ENCODE measurements at regions not wholly inside any gene's neighbourhood (a gene's known extent, or its start where the extent isn't known, plus 50 kb on each side); places are given as distances from the start of the nearest gene placed in this dataset.
"Not testable (repeated sequence)": the region's sequence is repeated elsewhere in the genome, so short reads cannot be mapped to it uniquely, and the experiment has no call there.

- DNase-seq (ENCODE audit: low read depth in 2 of 2): not testable (repeated sequence)
These were observed 588.7 kb upstream of the CDH7 start for GRCh38 chr18:65162086-65162485.

GRCh38 chr18:65146482-65147021, 604.3 kb upstream of the CDH7 start:
- DNase-seq (ENCODE audit: low read depth in 2 of 2): no peak

DNA sequence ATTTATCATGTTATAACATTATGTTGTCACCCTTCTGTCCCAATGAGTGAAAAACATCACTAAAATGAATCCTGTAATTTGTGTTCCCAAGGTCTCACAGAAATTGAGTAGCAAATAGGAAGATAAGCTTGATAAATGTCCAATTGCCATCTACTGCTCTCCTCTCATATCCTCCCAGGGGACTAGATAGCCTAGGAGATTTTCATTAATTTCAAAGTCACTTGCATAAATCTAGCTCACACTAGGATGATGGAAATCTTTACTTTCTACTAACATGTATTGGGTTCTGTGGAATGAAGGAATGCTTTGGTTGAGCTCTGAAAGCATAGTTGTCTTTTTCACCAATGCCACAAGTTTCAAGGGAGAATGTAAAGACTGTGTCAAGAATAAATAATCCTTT, 605.5 kb upstream of the CDH7 start:
- DNase-seq (ENCODE audit: low read depth in 2 of 2): no peak

DNA sequence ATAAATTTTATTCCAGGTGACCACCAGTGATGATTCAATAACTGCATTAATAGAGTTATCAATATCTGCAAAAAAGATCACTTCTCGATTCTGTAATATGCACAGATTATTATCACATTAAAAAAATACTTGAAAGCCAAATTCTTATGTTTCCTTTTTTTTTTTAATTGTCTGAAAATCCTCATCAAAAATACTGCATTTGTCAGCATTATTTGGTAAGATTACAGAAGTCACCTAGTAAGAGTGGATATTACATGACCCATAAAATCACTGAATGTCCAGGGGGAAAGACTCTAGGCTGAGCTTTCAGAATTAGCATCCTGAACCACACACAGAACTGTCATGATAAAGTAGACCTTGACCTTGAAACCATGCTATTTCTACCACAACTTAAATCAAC, 617.2 kb upstream of the CDH7 start:
- DNase-seq (ENCODE audit: low read depth in 2 of 2): no peak

- DNase-seq (ENCODE audit: low read depth in 2 of 2): no peak
These were observed 626.2 kb upstream of the CDH7 start for GRCh38 chr18:65124633-65125032.

DNA sequence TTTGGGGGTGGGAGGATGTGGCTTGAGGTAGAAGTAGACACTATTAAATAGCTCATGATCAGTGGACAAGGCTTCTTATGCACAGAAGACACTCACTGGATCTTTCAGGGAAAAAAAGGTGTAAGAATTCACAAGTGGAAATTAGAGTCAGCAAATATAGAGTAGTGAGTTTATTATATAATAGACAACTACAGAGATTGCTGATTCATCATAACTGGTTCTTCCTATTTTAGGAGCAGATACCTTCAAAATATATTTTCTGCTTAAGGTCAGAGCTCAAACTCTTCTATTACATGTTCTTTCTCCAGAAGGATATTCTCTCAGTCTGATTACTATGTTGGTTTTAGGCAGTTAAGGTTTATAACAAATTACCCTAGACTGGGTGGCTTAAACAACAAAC, 646.9 kb upstream of the CDH7 start:
- DNase-seq (ENCODE audit: low read depth in 2 of 2): no peak

- DNase-seq (ENCODE audit: low read depth in 2 of 2): no peak
These were observed 657.5 kb upstream of the CDH7 start for GRCh38 chr18:65093346-65093745.

GRCh38 chr18:65091744-65092329, 659.0 kb upstream of the CDH7 start:
- DNase-seq (ENCODE audit: low read depth in 2 of 2): peak; percentile 7 to 10

DNA sequence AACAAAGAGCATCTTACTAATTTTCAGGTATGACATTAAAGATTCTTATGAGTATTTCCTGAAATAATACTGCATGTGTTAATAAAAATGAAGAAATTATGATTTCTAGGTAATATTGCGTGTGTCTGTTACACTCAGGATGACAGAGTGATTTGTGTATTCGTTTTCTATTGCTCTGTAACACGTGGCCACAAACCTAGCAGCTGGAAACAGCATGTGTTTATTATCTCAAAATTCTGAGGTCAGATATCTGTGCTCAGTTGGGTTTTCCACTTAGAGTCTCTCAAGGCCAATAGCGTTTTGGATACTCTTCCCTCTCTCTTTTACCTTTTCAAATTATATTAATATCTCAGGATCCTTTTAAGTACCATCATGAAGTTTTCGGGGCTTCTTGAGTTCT, 667.9 kb upstream of the CDH7 start:
- DNase-seq (ENCODE audit: low read depth in 2 of 2): no peak

GRCh38 chr18:65081786-65082185, 669.0 kb upstream of the CDH7 start:
- DNase-seq (ENCODE audit: low read depth in 2 of 2): no peak

GRCh38 chr18:65073060-65073550, 677.7 kb upstream of the CDH7 start:
- no peak for DNase-seq (ENCODE audit: low read depth in 2 of 2)

- no peak for DNase-seq (ENCODE audit: low read depth in 2 of 2)
These were observed 693.3 kb upstream of the CDH7 start for GRCh38 chr18:65057439-65058083.

DNA sequence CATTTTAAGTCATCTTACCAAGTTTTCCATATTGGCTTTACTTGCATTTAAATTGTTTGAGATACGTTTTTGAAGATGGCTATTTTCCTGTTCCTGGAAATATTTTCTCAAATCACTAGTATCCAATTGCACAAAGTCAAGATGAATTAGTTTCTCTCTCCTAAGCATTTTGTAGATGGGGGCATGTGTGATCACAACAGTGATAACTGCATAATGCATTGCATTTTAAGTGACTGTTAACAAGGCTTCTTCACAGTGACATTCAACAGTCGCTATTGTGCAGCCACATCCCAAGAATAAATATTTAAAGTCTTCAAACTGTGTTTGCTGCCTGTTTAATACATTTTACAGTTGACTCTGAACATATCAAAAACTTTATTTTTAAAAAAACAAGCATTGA, 694.2 kb upstream of the CDH7 start:
- no peak for DNase-seq (ENCODE audit: low read depth in 2 of 2)

DNA sequence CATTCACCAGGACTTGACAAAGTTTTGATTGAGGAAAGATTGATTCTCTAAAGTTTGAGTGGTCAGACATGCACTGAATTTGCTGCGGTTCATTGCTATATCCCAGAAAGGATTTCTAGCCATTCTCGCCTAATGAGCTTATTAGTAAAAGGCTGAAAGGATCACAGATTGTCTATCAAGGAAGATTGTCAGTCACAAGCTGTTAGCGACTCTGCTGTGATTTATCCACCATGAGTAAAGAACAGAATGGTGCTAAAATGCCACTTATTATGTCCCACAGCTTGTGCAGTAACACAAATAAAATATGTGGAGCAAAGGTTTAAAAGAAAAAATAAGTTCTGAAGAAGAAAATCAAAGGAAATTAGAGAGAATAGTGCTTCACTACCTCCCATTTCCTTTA, 701.2 kb upstream of the CDH7 start:
- DNase-seq (ENCODE audit: low read depth in 2 of 2): no peak

DNA sequence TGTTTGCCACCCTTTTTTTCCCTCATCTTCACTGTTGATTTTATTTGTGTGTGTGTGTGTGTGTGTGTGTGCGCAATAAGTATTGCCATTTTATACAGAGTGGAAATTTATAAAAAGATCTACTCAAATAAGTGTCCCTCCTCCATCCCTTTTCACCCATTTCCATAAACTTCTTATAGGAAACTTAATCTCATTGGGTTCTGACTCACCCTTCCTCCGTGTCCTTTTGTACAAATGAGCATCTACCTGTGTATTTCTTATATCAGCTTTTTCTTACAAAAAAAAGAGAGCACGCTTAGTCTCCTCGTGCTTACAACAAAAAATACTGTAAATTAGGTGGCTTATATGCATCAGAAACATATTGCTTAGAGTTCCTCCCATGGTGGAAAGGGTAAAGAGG, 711.2 kb upstream of the CDH7 start:
- no peak for DNase-seq (ENCODE audit: low read depth in 2 of 2)

DNA sequence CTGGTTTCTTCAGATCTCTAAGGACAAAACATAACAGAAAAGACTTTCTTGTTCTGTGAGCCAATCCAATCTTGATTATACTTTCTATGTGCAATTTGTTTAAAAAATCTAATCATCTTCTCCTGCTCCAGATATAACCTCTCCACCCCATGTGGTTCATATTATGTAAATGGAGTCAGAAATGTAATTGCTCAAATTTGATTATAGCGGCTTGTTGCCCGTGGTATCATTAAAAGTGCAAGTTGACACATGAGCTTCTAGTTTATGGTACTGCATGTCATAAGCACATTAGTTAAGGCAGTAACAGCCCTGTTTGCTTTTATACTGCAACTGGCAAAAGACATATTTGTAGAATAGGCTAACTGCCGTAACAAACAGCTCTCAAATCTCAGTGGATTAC, 715.1 kb upstream of the CDH7 start:
- DNase-seq (ENCODE audit: low read depth in 2 of 2): no peak

- no peak for DNase-seq (ENCODE audit: low read depth in 2 of 2)
These were observed 725.1 kb upstream of the CDH7 start for GRCh38 chr18:65025756-65026155.

GRCh38 chr18:65021021-65021420, 729.8 kb upstream of the CDH7 start:
- no peak for DNase-seq (ENCODE audit: low read depth in 2 of 2)

DNA sequence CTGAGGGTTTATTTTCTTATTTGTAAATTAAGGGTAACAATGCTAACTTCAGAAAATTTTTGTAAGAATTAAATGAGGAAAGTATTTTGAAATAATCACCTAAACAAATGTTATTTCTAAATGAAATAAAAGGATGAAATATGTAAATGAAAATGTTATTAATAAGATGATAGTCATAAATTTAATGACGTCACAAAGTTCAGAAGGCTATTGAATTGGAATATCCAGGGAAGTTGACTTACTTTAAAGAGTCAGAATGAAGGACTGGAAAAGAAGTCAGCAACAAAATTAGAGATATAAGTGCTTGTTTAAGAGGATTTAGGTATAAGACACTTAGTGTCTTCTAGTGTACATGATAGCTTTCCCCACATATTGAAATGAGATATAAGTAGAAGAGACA, 732.6 kb upstream of the CDH7 start:
- DNase-seq (ENCODE audit: low read depth in 2 of 2): no peak

- DNase-seq (ENCODE audit: low read depth in 2 of 2): no peak
These were observed 733.4 kb upstream of the CDH7 start for GRCh38 chr18:65017372-65017760.

- DNase-seq (ENCODE audit: low read depth in 2 of 2): no peak
These were observed 734.0 kb upstream of the CDH7 start for GRCh38 chr18:65016631-65017371.

DNA sequence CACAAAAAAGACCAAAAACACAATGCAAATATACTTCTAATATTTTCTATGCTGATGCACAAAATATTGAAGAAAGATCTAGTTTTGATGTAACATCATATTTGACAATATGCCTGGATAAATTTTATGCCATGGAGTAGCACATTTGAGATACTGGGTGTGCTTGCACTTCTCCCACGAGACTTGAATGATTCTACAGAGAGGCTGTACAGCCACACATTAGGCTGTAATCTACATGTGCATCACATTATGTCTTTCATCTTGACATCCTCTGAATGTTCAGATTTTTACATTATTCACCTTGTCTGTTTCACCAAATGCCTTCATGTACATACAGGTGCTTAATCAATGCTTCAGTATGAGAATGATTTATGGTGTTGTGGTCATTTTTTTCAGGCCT, 756.4 kb upstream of the CDH7 start:
- no peak for DNase-seq (ENCODE audit: low read depth in 2 of 2)

GRCh38 chr18:64993695-64994094, 757.1 kb upstream of the CDH7 start:
- DNase-seq (ENCODE audit: low read depth in 2 of 2): no peak
